ENCODE measurements at regions not wholly inside any gene's neighbourhood (a gene's known extent, or its start where the extent isn't known, plus 50 kb on each side); places are given as distances from the start of the nearest gene placed in this dataset.
"Not testable (repeated sequence)": the region's sequence is repeated elsewhere in the genome, so short reads cannot be mapped to it uniquely, and the experiment has no call there.

GRCh38 chr12:14236641-14237040 lies 128.8 kb upstream of the ATF7IP start:
- not testable (repeated sequence) for TF ChIP-seq CTCF (IDR thresholded peaks at IDR 0.05 in 4 of 5, conservative IDR thresholded peaks at IDR 0.05 in 1 of 5); POLR2A (IDR thresholded peaks at IDR 0.05)
